ENCODE measurements at regions not wholly inside any gene's neighbourhood (a gene's known extent, or its start where the extent isn't known, plus 50 kb on each side); places are given as distances from the start of the nearest gene placed in this dataset.

- TF ChIP-seq CTCF (IDR thresholded peaks at IDR 0.05) (no peak), ZFX (IDR thresholded peaks at IDR 0.05; ENCODE audit: borderline replicate concordance) (no peak)
These were observed 254.8 kb downstream of the SATB2 start for GRCh38 chr2:199202964-199203363.

All from 22Rv1 (cell line).